Hepatocyte (in vitro differentiated cells): ENCODE measurements at regions not wholly inside any gene's neighbourhood (a gene's known extent, or its start where the extent isn't known, plus 50 kb on each side); places are given as distances from the start of the nearest gene placed in this dataset.

Experiments
- DNase-seq: peaks from one replicate; pipeline ENCODE4 v3.0.0-alpha.2; 2016; ENCODE audit warnings: low spot score
- H2AFZ ChIP-seq: fragments of 200-600 bp; sonication (generic); 2 replicates; pipeline ENCODE4 v1.6.0; 2016; ENCODE audit warnings: antibody characterized with exemption, mild to moderate bottlenecking
- H3K27ac ChIP-seq: fragments of 200-600 bp; sonication (generic); 2 replicates; pipeline ENCODE4 v1.5.1; 2016; ENCODE audit warnings: mild to moderate bottlenecking
- H3K27me3 ChIP-seq: fragments of 200-600 bp; sonication (generic); 2 replicates; pipeline ENCODE4 v1.6.1; 2016
- H3K36me3 ChIP-seq: fragments of 200-600 bp; sonication (generic); replicated peaks from 2 replicates; pipeline ENCODE4 v1.5.1; 2016; ENCODE audit warnings: low read depth; ENCODE audit not compliant: insufficient read depth
- H3K4me1 ChIP-seq: fragments of 200-600 bp; sonication (generic); 2 replicates; pipeline ENCODE4 v1.5.1; 2016; ENCODE audit warnings: mild to moderate bottlenecking, moderate library complexity; ENCODE audit not compliant: insufficient read depth
- H3K4me2 ChIP-seq: fragments of 200-600 bp; sonication (generic); 2 replicates; pipeline ENCODE4 v1.6.0; 2016
- H3K4me3 ChIP-seq: fragments of 200-600 bp; sonication (generic); 2 replicates; pipeline ENCODE4 v1.5.1; 2016; ENCODE audit warnings: mild to moderate bottlenecking
- H3K79me2 ChIP-seq: fragments of 200-600 bp; sonication (generic); 2 replicates; pipeline ENCODE4 v1.6.0; 2017; ENCODE audit warnings: mild to moderate bottlenecking
- H3K9me2 ChIP-seq: fragments of 200-600 bp; sonication (generic); replicated peaks from 2 replicates; pipeline ENCODE4 v1.6.0; 2017; ENCODE audit warnings: mild to moderate bottlenecking; ENCODE audit not compliant: insufficient read depth
- H3K9me3 ChIP-seq: fragments of 200-600 bp; sonication (generic); 2 replicates; pipeline ENCODE4 v1.5.1; 2016; ENCODE audit warnings: low read depth, mild to moderate bottlenecking
- H4K20me1 ChIP-seq: fragments of 200-600 bp; sonication (generic); 2 replicates; pipeline ENCODE4 v1.6.0; 2016; ENCODE audit warnings: mild to moderate bottlenecking; ENCODE audit not compliant: insufficient read depth, poor library complexity, severe bottlenecking
- CTCF ChIP-seq: fragments of 200-600 bp; sonication (generic); IDR thresholded peaks from 2 replicates; pipeline ENCODE4 v1.5.1; 2016; ENCODE audit warnings: antibody characterized with exemption, mild to moderate bottlenecking; ENCODE audit not compliant: poor library complexity
- EZH2 ChIP-seq: fragments of 200-600 bp; sonication (generic); IDR thresholded peaks from 2 replicates; pipeline ENCODE4 v1.6.1; 2016; ENCODE audit warnings: antibody characterized with exemption, mild to moderate bottlenecking, borderline replicate concordance
- EZH2phosphoT487 ChIP-seq: fragments of 200-600 bp; sonication (generic); IDR thresholded peaks from one replicate; pipeline ENCODE4 v1.6.1; 2018; ENCODE audit warnings: antibody characterized with exemption, mild to moderate bottlenecking, low read depth, moderate library complexity; ENCODE audit not compliant: unreplicated experiment, severe bottlenecking
- WGBS: methylation state at CpG from one replicate; pipeline ENCODE4 v1.1.6; 2016; ENCODE audit warnings: low lambda C conversion rate; ENCODE audit errors: missing lambda C conversion rate; 5-methylcytosine and 5-hydroxymethylcytosine counted together

DNA sequence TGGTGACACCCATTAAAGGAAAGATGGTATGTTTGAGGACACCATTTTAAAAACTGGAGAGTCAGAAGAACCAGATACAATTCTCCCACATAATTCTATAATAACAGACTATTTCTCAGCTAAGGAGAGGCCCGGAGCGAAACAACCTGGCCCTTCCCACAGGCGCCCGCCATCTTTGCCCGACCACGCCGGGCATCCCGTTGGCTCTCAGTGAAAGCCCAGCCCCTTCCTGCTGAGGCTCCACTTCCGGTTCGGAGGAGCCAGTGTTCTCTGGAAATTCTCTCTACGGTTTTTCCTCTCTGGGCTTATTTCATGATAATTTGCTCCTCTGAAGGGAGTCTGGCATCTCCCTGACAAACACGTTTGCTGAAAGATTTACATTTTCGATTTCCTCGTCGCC lies 175.7 kb downstream of the AXIN2 start:
- Histone ChIP-seq H3K4me3 (no peak overlapping the region), H3K27ac (no peak overlapping the region), H3K4me2 (no peak overlapping the region), H3K79me2 (no peaks in the 10 kb centered on the region), H3K27me3 (no peaks in the 10 kb centered on the region), H3K4me1 (no peaks in the 10 kb centered on the region), H3K9me3 (no peaks in the 10 kb centered on the region), H3K36me3 (no peaks in the 10 kb centered on the region), H2AFZ (no peak overlapping the region), H3K9me2 (no peaks in the 10 kb centered on the region), H4K20me1 (no peaks in the 10 kb centered on the region)
- DNase-seq: no peak
- 97% methylated on average over 15 of the region's 15 CpGs for WGBS
- no peak for TF ChIP-seq CTCF

GRCh38 chr17:65385071-65385470 lies 176.4 kb downstream of the AXIN2 start:
- Histone ChIP-seq H3K4me1 (no peaks in the 10 kb centered on the region), H3K27me3 (no peaks in the 10 kb centered on the region), H2AFZ (no peak overlapping the region), H3K36me3 (no peaks in the 10 kb centered on the region), H3K4me3 (no peak overlapping the region), H4K20me1 (no peaks in the 10 kb centered on the region), H3K9me3 (no peaks in the 10 kb centered on the region), H3K27ac (no peak overlapping the region), H3K79me2 (no peaks in the 10 kb centered on the region), H3K4me2 (no peak overlapping the region), H3K9me2 (no peaks in the 10 kb centered on the region)
- WGBS: 87% methylated on average over 3 of the region's 3 CpGs
- no peak for TF ChIP-seq EZH2phosphoT487
- TF ChIP-seq CTCF: no peak
- TF ChIP-seq EZH2: no peak
- no peak for DNase-seq

- Histone ChIP-seq H3K27me3 (no peaks in the 10 kb centered on the region), H3K79me2 (no peaks in the 10 kb centered on the region), H4K20me1 (no peaks in the 10 kb centered on the region), H3K9me3 (no peaks in the 10 kb centered on the region), H3K27ac (no peak overlapping the region), H2AFZ (no peak overlapping the region), H3K4me1 (no peaks in the 10 kb centered on the region), H3K4me3 (no peak overlapping the region), H3K9me2 (no peaks in the 10 kb centered on the region), H3K36me3 (no peaks in the 10 kb centered on the region), H3K4me2 (no peak overlapping the region)
- TF ChIP-seq EZH2 (no peak), EZH2phosphoT487 (no peak), CTCF (no peak)
- WGBS: 91% methylated on average over 3 of the region's 3 CpGs
- no peak for DNase-seq
Measured at GRCh38 chr17:65381152-65381551, 180.3 kb downstream of the AXIN2 start.

DNA sequence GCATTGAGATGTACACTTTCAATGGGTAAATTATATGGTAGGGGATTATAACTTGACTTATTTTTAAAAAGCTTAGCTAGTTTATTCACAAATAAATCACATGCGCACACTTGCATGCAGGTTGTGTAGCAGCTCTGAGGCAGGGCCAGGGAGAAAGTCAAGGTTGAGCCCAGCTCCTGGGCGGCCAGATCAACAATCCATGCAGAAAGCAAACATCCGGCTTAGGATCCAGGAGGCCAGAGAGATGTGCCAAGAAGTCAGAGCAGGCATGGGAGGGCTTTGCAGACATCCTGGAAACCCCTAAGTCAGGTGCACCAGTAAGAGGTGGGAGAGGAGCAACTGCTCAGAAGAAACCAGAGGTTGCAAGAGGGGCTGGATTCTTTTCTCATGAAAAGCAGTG lies 186.5 kb downstream of the AXIN2 start:
- no peak overlapping the region for H3K4me3 ChIP-seq
- H3K4me1 ChIP-seq: peaks cover 5% of the 10 kb centered on the region
- H3K9me3 ChIP-seq: no peaks in the 10 kb centered on the region
- DNase-seq: no peak
- H3K79me2 ChIP-seq: no peaks in the 10 kb centered on the region
- H3K36me3 ChIP-seq: no peaks in the 10 kb centered on the region
- no peaks in the 10 kb centered on the region for H3K9me2 ChIP-seq
- H3K4me2 ChIP-seq: no peak overlapping the region
- H2AFZ ChIP-seq: no peak overlapping the region
- WGBS: 83% methylated on average over 3 of the region's 3 CpGs
- H3K27me3 ChIP-seq: no peaks in the 10 kb centered on the region
- TF ChIP-seq CTCF (no peak), EZH2phosphoT487 (no peak), EZH2 (no peak)
- no peak overlapping the region for H3K27ac ChIP-seq
- no peaks in the 10 kb centered on the region for H4K20me1 ChIP-seq
